Panc1 (cell line): ENCODE measurements at regions not wholly inside any gene's neighbourhood (a gene's known extent, or its start where the extent isn't known, plus 50 kb on each side); places are given as distances from the start of the nearest gene placed in this dataset.

Source experiments
- POLR2AphosphoS5 ChIP-seq: IDR thresholded peaks from 2 replicates; pipeline ENCODE4 v1.6.1; 2012; ENCODE audit warnings: mild to moderate bottlenecking, low read depth, low read length, moderate library complexity
- REST ChIP-seq, 2 experiments: IDR thresholded peaks; 2 replicates each; pipeline ENCODE4 v1.6.1; 2011 to 2012; ENCODE audit warnings: low read depth in 2 of 2, control low read depth in 1 of 2, low read length in 1 of 2, mild to moderate bottlenecking in 1 of 2, moderate library complexity in 1 of 2; ENCODE audit not compliant: insufficient read depth in 1 of 2
- SIN3A ChIP-seq: IDR thresholded peaks from 2 replicates; pipeline ENCODE4 v1.6.1; 2012; ENCODE audit warnings: low read depth, mild to moderate bottlenecking, low read length, moderate library complexity, borderline replicate concordance; ENCODE audit not compliant: insufficient read depth
- TCF7L2 ChIP-seq: IDR thresholded peaks from 2 replicates; pipeline ENCODE4 v1.6.1; 2011; ENCODE audit warnings: mild to moderate bottlenecking, low read depth, low read length, inconsistent platforms
- TF ChIP-seq, protein P1 (sequence below): fragments of 450-650 bp; IDR thresholded peaks from 2 replicates; pipeline ENCODE4 v1.5.1; 2017; ENCODE audit warnings: mild to moderate bottlenecking

DNA sequence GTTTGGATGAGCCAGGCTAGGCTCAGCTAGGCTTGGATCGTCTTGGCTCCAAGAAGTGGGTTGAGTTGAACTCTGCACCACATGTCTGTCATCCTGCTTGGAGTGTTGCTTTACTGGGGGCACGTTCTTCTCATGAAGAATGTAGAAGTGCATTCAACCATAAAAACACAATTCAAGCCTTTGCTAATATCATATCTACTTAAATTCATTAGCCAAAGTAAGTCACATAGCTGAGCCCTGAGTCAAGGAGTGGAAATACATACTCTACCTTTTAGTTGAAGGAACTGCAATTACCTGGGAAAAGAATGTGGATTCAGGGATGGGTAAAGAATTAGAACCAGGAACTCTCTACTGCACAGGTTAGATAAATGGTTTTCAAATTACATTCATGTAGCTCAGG lies 360.4 kb upstream of the KCNH7 start:
- TF ChIP-seq POLR2AphosphoS5 (no peak), REST (IDR thresholded peaks at IDR 0.05; ENCODE audit: insufficient read depth in 1 of 2, low read depth in 2 of 2, low read length in 1 of 2) (no peak), SIN3A (no peak), TCF7L2 (no peak)
- TF ChIP-seq, protein P1, sequence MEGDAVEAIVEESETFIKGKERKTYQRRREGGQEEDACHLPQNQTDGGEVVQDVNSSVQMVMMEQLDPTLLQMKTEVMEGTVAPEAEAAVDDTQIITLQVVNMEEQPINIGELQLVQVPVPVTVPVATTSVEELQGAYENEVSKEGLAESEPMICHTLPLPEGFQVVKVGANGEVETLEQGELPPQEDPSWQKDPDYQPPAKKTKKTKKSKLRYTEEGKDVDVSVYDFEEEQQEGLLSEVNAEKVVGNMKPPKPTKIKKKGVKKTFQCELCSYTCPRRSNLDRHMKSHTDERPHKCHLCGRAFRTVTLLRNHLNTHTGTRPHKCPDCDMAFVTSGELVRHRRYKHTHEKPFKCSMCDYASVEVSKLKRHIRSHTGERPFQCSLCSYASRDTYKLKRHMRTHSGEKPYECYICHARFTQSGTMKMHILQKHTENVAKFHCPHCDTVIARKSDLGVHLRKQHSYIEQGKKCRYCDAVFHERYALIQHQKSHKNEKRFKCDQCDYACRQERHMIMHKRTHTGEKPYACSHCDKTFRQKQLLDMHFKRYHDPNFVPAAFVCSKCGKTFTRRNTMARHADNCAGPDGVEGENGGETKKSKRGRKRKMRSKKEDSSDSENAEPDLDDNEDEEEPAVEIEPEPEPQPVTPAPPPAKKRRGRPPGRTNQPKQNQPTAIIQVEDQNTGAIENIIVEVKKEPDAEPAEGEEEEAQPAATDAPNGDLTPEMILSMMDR = no peak
